ENCODE measurements at regions not wholly inside any gene's neighbourhood (a gene's known extent, or its start where the extent isn't known, plus 50 kb on each side); places are given as distances from the start of the nearest gene placed in this dataset.

DNA sequence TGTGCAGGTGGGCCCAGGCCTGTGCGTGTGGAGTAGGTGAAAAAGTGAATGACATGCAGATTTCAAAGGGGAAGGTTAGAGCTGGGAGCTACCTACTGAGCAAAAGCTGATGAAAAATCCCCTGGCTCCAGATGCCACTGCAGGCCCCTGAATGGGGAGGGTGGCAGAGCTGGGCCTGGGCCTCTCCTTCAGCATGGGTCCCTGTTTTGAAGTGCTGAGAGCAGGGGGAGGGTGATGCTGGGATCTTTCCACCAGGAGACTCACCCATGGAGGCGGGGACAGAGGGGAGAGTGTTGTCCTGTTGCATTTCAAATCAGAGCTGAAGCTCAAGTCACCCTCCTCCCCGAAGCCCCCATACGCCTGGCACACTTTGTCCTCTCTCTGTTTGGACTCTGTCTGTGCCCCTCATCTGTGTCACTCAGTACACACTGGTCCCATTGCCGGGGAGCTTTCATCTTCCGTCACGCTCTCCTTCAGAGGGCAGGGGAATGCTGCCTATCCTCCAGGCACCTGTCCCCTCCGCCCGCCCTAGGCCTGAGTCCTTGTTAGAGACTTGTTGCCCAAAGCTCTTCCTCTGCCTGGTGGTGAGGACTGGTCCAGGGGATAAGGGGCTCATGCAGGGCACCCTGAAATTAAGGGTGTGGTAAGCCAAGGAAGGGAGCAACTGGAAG lies 206.6 kb downstream of the HAUS1 start:
- TF ChIP-seq, protein P1, sequence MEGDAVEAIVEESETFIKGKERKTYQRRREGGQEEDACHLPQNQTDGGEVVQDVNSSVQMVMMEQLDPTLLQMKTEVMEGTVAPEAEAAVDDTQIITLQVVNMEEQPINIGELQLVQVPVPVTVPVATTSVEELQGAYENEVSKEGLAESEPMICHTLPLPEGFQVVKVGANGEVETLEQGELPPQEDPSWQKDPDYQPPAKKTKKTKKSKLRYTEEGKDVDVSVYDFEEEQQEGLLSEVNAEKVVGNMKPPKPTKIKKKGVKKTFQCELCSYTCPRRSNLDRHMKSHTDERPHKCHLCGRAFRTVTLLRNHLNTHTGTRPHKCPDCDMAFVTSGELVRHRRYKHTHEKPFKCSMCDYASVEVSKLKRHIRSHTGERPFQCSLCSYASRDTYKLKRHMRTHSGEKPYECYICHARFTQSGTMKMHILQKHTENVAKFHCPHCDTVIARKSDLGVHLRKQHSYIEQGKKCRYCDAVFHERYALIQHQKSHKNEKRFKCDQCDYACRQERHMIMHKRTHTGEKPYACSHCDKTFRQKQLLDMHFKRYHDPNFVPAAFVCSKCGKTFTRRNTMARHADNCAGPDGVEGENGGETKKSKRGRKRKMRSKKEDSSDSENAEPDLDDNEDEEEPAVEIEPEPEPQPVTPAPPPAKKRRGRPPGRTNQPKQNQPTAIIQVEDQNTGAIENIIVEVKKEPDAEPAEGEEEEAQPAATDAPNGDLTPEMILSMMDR (IDR thresholded peaks at IDR 0.05; ENCODE audit: borderline replicate concordance, insufficient read depth, low read depth, low read length): no peak
- no peak overlapping the region for H3K4me3 ChIP-seq (ENCODE audit: low read depth, low read length)

DNA sequence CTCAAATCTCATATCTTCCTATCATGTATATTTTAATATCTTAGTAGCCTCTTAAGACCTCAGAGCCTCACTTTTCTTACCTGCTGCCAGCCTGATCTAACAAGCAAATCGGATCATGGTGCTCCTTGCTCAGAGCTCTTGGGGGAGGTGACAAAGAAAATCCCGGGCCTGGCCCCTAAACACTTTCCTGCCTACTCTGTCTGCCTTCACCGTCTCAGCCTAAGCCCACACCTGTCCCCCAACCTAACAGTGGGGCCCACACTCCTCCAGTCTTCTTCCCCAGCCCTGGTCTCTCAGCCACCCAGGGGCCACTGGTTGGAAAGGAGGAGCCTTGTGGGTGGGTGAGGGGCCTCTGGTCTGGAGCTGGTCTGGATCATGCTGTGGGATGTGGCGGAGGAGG lies 207.3 kb downstream of the HAUS1 start:
- no peak overlapping the region for H3K4me3 ChIP-seq (ENCODE audit: low read depth, low read length)
- TF ChIP-seq, protein P1 (IDR thresholded peaks at IDR 0.05; ENCODE audit: borderline replicate concordance, insufficient read depth, low read depth, low read length): no peak

DNA sequence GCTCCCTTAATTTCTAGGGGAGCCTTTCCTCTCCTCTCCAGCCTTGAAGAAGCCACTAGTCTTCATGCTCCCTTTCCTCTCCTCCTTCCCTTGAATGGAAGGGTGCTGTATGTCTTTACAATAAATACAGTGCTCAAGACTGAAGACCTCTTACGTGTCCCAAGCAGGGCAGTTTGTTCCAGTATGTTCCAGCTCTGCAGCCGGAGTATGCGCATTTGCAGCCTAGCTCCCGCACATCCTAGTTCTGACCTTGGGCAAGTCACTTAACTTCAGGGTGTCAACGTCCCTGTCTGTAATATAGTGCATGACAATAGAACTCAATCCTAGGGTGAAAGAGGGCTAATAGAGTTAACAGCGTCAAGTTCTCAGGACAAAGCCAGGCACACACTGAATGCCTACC lies 208.0 kb downstream of the HAUS1 start:
- TF ChIP-seq, protein P1 (IDR thresholded peaks at IDR 0.05; ENCODE audit: borderline replicate concordance, insufficient read depth, low read depth, low read length): no peak
- no peak overlapping the region for H3K4me3 ChIP-seq (ENCODE audit: low read depth, low read length)

DNA sequence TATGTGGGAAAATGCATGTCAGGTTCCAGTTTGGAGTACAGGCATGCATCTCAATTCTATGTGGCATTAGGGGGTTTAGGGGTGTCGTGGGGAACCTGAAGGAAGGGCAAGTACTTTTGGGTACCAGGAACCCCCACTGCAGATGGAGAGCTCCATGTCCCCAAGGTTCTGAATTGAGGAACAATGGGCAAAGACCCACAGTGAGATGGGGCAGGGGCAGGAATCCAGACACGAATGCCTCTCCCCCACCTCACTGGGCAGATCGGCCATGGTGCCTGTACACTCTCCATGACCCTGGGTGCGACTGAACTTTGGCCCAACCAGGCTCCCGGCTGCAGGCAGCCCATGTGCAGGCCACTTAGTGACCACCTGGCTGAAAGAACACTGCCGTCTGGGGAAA lies 209.3 kb downstream of the HAUS1 start:
- H3K4me3 ChIP-seq (ENCODE audit: low read depth, low read length): no peak overlapping the region
- TF ChIP-seq, protein P1 (IDR thresholded peaks at IDR 0.05; ENCODE audit: borderline replicate concordance, insufficient read depth, low read depth, low read length): no peak

DNA sequence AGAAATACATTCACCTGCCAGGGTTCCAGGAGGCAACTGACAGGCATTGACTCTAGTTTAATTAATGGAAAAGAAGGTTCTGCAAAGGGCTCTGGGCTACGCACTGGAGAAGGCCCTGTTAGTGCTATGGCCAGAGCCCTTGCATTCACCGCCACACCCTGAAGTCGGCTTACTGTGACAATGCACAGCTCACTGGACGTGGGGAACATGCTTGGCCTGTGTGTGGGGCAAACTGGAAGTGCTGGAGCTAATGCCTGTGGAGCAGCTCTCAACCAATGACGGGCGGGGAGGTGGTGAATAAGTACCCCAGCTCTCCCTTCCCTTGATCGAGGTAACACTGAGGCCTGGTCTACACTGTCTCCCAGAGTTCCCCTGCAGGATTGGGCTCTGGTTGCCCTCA lies 209.8 kb downstream of the HAUS1 start:
- no peak overlapping the region for H3K4me3 ChIP-seq (ENCODE audit: low read depth, low read length)
- TF ChIP-seq, protein P1 (IDR thresholded peaks at IDR 0.05; ENCODE audit: borderline replicate concordance, insufficient read depth, low read depth, low read length): no peak

DNA sequence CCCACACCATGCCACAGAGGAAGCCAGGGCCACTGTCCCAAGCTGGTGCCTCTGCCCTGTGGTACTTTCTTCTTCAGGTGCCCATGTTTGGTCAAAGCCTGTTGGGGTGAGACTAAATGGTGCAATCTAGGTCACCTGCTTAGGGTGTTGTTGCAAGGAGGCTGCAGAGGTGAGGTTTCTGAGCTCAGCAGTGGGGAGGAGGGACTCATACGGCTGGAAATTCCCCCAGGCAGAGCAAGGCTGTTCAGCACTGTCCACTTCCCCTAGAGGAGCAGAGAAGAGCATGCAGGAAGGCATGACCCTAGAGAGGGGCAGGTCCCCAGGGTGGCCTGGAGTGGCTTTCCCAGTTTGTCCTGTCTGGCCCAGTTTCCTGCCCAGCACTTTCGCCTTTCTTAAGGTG lies 211.0 kb downstream of the HAUS1 start:
- TF ChIP-seq, protein P1 (IDR thresholded peaks at IDR 0.05; ENCODE audit: borderline replicate concordance, insufficient read depth, low read depth, low read length): no peak
- H3K4me3 ChIP-seq (ENCODE audit: low read depth, low read length): no peak overlapping the region

DNA sequence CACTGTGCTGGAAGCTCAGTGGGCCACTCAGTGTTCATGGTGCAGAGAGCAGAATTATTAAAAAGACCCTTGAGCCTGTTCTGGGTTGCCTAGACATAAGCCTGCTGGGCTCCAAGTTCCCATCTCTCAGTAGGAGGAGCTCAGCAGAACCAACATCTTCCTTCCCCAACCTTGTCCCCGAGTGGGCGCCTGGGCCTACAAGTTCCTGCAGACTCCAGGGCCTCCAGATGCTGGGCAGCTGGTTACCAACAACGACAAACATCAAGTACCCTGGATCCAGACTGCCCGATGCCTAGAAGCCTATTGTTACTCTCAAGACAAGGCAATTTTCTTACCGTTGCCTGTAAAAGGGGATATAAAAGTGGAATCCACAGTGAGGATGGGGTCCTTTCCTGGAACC lies 214.2 kb downstream of the HAUS1 start:
- TF ChIP-seq, protein P1 (IDR thresholded peaks at IDR 0.05; ENCODE audit: borderline replicate concordance, insufficient read depth, low read depth, low read length): no peak
- no peak overlapping the region for H3K4me3 ChIP-seq (ENCODE audit: low read depth, low read length)

Measured in GM12875 (cell line).